H1 (cell line): ENCODE measurements at regions not wholly inside any gene's neighbourhood (a gene's known extent, or its start where the extent isn't known, plus 50 kb on each side); places are given as distances from the start of the nearest gene placed in this dataset.

Source experiments
- GTF2F1 ChIP-seq: IDR thresholded peaks from 2 replicates; pipeline ENCODE4 v1.6.1; 2012; ENCODE audit warnings: low read depth, low read length, improper control_type of control experiment, borderline replicate concordance
- MAFK ChIP-seq: IDR thresholded peaks from 2 replicates; pipeline ENCODE4 v1.6.1; 2012; ENCODE audit warnings: low read depth, mild to moderate bottlenecking, improper control_type of control experiment, low read length
- SRF ChIP-seq: IDR thresholded peaks from 2 replicates; pipeline ENCODE4 v1.6.1; 2011; ENCODE audit warnings: mild to moderate bottlenecking, low read depth, low read length, moderate library complexity

- no peak for TF ChIP-seq SRF
- TF ChIP-seq GTF2F1 = no peak
- no peak for TF ChIP-seq MAFK
- TF ChIP-seq, all 59 proteins: peak for 0
Observed at GRCh38 chr4:43379016-43379415, 486.5 kb downstream of the GRXCR1 start (continued).
